ENCODE measurements at regions not wholly inside any gene's neighbourhood (a gene's known extent, or its start where the extent isn't known, plus 50 kb on each side); places are given as distances from the start of the nearest gene placed in this dataset.

- TF ChIP-seq CTCF (IDR thresholded peaks at IDR 0.05), result no peak
- H3K4me1 ChIP-seq (ENCODE audit: control insufficient read depth in 1 of 2, low read depth in 2 of 2), result no peaks in the 10 kb centered on the region
- no peaks in the 10 kb centered on the region for H3K27me3 ChIP-seq (replicated peaks; ENCODE audit: insufficient read depth)
- H3K4me3 ChIP-seq, result no peak overlapping the region
- H3K9me3 ChIP-seq, result no peaks in the 10 kb centered on the region
- no peaks in the 10 kb centered on the region for H3K36me3 ChIP-seq
- DNase-seq (ENCODE audit: low spot score), result no peak
- H3K27ac ChIP-seq, result no peak overlapping the region
- ATAC-seq (ENCODE audit: insufficient number of reproducible peaks, low FRiP score, low read depth), result no peak
Observed at GRCh38 chr2:53342248-53342647, 425.4 kb upstream of the CHAC2 start.

- no peaks in the 10 kb centered on the region for H3K27me3 ChIP-seq (replicated peaks; ENCODE audit: insufficient read depth)
- no peaks in the 10 kb centered on the region for H3K36me3 ChIP-seq
- no peaks in the 10 kb centered on the region for H3K4me1 ChIP-seq (ENCODE audit: control insufficient read depth in 1 of 2, low read depth in 2 of 2)
- DNase-seq (ENCODE audit: low spot score) (no peak), ATAC-seq (ENCODE audit: insufficient number of reproducible peaks, low FRiP score, low read depth) (no peak)
- TF ChIP-seq CTCF (IDR thresholded peaks at IDR 0.05), result no peak
- H3K27ac ChIP-seq, result no peak overlapping the region
- no peaks in the 10 kb centered on the region for H3K9me3 ChIP-seq
- H3K4me3 ChIP-seq, result no peak overlapping the region
Observed at GRCh38 chr2:53334610-53335009, 433.0 kb upstream of the CHAC2 start.

- ATAC-seq (ENCODE audit: insufficient number of reproducible peaks, low FRiP score, low read depth), result no peak
Observed at GRCh38 chr2:53331667-53332066, 435.9 kb upstream of the CHAC2 start.

GRCh38 chr2:53317861-53318260 lies 449.7 kb upstream of the CHAC2 start:
- H3K36me3 ChIP-seq, result no peaks in the 10 kb centered on the region

More at GRCh38 chr2:53331667-53332066, 435.9 kb upstream of the CHAC2 start:
- no peaks in the 10 kb centered on the region for H3K9me3 ChIP-seq
- no peaks in the 10 kb centered on the region for H3K4me1 ChIP-seq (ENCODE audit: control insufficient read depth in 1 of 2, low read depth in 2 of 2)
- no peaks in the 10 kb centered on the region for H3K27me3 ChIP-seq (replicated peaks; ENCODE audit: insufficient read depth)
- H3K4me3 ChIP-seq, result no peak overlapping the region
- TF ChIP-seq CTCF (IDR thresholded peaks at IDR 0.05), result no peak
- H3K36me3 ChIP-seq, result no peaks in the 10 kb centered on the region
- DNase-seq (ENCODE audit: low spot score), result no peak
- H3K27ac ChIP-seq, result no peak overlapping the region

GRCh38 chr2:53315149-53315548 lies 452.5 kb upstream of the CHAC2 start:
- H3K9me3 ChIP-seq, result no peaks in the 10 kb centered on the region
- ATAC-seq (ENCODE audit: insufficient number of reproducible peaks, low FRiP score, low read depth) (no peak), DNase-seq (ENCODE audit: low spot score) (no peak)
- no peak for TF ChIP-seq CTCF (IDR thresholded peaks at IDR 0.05)
- no peaks in the 10 kb centered on the region for H3K27me3 ChIP-seq (replicated peaks; ENCODE audit: insufficient read depth)
- H3K36me3 ChIP-seq, result no peaks in the 10 kb centered on the region
- H3K4me1 ChIP-seq (ENCODE audit: control insufficient read depth in 1 of 2, low read depth in 2 of 2), result no peaks in the 10 kb centered on the region
- H3K4me3 ChIP-seq, result no peak overlapping the region
- no peak overlapping the region for H3K27ac ChIP-seq

More at GRCh38 chr2:53317861-53318260, 449.7 kb upstream of the CHAC2 start:
- H3K4me1 ChIP-seq (ENCODE audit: control insufficient read depth in 1 of 2, low read depth in 2 of 2), result no peaks in the 10 kb centered on the region
- H3K27ac ChIP-seq, result no peak overlapping the region
- no peak for TF ChIP-seq CTCF (IDR thresholded peaks at IDR 0.05)
- no peaks in the 10 kb centered on the region for H3K27me3 ChIP-seq (replicated peaks; ENCODE audit: insufficient read depth)
- H3K9me3 ChIP-seq, result no peaks in the 10 kb centered on the region
- no peak overlapping the region for H3K4me3 ChIP-seq
- DNase-seq (ENCODE audit: low spot score), result no peak
- no peak for ATAC-seq (ENCODE audit: insufficient number of reproducible peaks, low FRiP score, low read depth)

Data from thoracic aorta (tissue), 2 donors.